ENCODE measurements at regions not wholly inside any gene's neighbourhood (a gene's known extent, or its start where the extent isn't known, plus 50 kb on each side); places are given as distances from the start of the nearest gene placed in this dataset.

DNA sequence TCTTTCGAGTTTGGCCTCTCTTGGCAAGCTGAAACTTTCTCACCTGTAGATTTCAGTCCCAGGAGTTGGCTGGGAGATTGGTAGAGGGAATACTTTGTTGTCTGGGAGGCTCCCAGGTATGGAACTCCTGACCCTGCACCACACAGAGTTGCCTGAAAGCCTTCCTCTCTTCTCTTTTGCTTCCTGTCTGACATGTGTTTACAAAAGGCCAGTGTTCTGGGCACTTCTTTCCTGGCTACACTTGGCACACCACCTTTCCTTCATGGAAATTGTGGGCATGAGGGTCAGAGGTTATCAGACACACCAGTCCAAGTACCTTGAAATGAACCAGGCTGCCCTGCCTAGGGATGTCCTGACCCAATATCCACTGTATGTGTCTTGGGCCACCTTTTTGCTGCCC, 123.7 kb downstream of the ABHD5 start:
- TF ChIP-seq EZH2phosphoT487 (IDR thresholded peaks at IDR 0.05; ENCODE audit: insufficient read depth, low read depth) (no peak), EZH2 (IDR thresholded peaks at IDR 0.05; ENCODE audit: insufficient read depth, poor library complexity, severe bottlenecking) (no peak)

Measured in GM23248 (cell line).